ENCODE measurements at regions not wholly inside any gene's neighbourhood (a gene's known extent, or its start where the extent isn't known, plus 50 kb on each side); places are given as distances from the start of the nearest gene placed in this dataset.
"Not testable (repeated sequence)": the region's sequence is repeated elsewhere in the genome, so short reads cannot be mapped to it uniquely, and the experiment has no call there.

DNA sequence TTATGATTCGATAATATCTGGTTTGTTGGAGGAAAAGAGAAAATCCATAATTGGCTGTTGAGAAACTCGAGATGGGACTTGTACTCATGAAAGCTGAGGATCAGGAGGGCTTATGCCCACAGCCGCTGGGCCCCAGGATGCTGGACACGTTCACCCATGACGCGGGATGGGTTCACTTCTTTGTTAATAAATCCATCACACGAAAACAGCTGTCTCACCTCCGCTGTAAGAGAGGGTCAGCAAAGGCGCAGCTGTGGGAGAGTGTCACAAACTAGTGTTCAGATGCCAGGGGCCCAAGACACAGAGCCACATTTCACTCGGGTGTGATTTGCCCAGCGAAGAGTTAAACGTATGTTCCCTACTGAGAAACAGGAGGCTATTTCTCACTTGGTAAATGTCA is 315.1 kb downstream of the THBS2 start:
- Histone ChIP-seq H3K36me3 (replicated peaks) (no peaks in the 10 kb centered on the region), H3K4me3 (ENCODE audit: low read depth, low read length) (no peak overlapping the region), H3K27ac (no peak overlapping the region), H3K27me3 (replicated peaks) (peaks cover 5% of the 10 kb centered on the region)
- DNase-seq = no peak
- in situ Hi-C loops (cut with HindIII; ENCODE audit: low pct_ligation_motif_present, low sequenced_read_pairs) = no loop called here
- TF ChIP-seq, protein P1, sequence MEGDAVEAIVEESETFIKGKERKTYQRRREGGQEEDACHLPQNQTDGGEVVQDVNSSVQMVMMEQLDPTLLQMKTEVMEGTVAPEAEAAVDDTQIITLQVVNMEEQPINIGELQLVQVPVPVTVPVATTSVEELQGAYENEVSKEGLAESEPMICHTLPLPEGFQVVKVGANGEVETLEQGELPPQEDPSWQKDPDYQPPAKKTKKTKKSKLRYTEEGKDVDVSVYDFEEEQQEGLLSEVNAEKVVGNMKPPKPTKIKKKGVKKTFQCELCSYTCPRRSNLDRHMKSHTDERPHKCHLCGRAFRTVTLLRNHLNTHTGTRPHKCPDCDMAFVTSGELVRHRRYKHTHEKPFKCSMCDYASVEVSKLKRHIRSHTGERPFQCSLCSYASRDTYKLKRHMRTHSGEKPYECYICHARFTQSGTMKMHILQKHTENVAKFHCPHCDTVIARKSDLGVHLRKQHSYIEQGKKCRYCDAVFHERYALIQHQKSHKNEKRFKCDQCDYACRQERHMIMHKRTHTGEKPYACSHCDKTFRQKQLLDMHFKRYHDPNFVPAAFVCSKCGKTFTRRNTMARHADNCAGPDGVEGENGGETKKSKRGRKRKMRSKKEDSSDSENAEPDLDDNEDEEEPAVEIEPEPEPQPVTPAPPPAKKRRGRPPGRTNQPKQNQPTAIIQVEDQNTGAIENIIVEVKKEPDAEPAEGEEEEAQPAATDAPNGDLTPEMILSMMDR (IDR thresholded peaks at IDR 0.05; ENCODE audit: low read depth, low read length, missing control alignments) = no peak

DNA sequence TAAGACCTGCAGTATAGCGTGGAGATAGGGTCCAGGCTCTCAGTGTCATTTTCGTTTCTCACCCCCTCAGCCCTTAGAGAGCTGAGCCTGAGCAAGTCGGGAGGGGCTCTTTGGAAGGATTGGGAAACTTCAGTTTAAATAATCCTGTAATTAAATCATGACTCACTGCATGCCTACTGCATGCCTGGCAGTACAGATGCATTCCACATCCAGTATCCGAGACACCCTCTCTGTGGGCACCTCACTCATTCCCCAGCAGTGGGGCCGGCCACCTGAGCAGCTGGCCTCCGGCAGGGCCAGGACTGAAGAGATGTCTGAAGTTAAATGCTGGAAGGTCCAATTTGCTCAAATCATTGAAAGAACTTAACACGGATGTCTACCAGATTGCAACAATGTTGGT is 316.6 kb downstream of the THBS2 start:
- no peaks in the 10 kb centered on the region for H3K27me3 ChIP-seq (replicated peaks)
- no peak for DNase-seq

DNA sequence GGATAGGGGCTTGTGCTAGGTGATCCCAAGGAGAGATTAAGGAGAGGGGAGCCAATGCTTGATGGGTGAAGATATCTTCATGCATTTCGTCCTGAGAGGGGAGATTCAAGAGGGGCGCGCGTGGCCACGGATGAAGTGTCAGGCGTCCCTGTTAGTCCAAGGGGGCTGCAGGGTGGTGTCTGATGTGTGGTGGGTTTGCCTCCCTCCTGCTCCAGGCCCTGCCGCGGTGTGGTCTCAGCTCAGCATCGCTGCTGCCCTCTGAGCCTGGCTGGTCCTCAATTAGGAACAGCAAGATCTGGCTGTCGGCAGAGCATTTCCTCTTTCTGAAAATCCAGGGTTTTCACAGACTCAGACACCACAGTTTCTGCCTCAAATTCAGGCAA is 318.0 kb downstream of the THBS2 start:
- Histone ChIP-seq H3K27me3 (replicated peaks) (no peaks in the 10 kb centered on the region), H3K36me3 (replicated peaks) (no peaks in the 10 kb centered on the region), H3K27ac (no peak overlapping the region), H3K4me3 (ENCODE audit: low read depth, low read length) (no peak overlapping the region)
- no peak for DNase-seq
- in situ Hi-C loops (cut with HindIII; ENCODE audit: low pct_ligation_motif_present, low sequenced_read_pairs) = no loop called here
- TF ChIP-seq, protein P1 (IDR thresholded peaks at IDR 0.05; ENCODE audit: low read depth, low read length, missing control alignments) = no peak

More for the DNA sequence above, 316.6 kb downstream of the THBS2 start:
- Histone ChIP-seq H3K27ac (no peak overlapping the region), H3K36me3 (replicated peaks) (no peaks in the 10 kb centered on the region), H3K4me3 (ENCODE audit: low read depth, low read length) (no peak overlapping the region)
- TF ChIP-seq, protein P1 (IDR thresholded peaks at IDR 0.05; ENCODE audit: low read depth, low read length, missing control alignments) = no peak
- in situ Hi-C loops (cut with HindIII; ENCODE audit: low pct_ligation_motif_present, low sequenced_read_pairs) = no loop called here

DNA sequence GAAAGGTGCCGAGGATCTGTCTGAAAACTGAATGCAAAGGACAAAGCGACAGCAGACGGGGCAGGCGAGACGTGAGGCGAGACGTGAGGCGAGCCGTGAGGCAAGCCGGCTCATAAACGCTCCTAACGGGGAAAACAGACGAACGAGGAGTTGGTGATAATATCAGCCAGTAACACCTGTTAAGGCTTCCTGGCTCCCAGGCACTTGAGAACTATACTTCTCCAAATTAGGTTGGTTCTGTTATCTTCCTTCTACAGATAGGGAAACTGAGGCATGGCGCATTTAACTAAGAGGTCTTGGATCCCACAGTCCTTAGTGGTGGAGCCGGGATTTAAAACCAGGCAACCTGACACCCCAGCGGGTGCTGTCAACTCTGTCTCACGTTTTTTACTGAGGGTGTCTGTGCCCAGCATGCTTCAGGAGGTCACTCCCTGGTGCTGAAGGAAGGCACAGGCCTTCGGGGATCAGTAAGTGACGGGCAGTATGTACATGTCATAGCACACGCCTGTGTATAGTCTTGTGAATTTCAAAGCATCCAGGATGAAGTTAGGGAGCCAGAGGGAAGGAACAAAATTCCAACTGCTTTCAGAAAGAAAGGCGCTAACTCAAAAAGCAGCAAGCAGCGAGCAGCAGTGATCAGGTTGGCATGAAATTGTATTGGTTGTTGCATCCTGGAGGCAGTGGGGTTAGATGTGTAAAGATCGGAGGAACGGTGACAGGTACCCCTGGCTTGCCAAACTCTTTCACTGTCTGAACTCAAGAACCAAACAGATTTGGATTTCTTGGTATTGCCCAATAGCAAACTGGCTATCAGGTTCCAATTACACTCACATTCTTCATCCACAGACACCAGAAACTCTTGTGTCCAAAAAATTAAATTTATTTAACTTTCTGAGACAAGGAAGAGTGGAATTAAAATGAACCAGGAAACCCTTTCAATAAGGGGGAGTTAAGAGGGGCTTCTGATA is 318.7 kb downstream of the THBS2 start:
- in situ Hi-C loops (cut with HindIII; ENCODE audit: low pct_ligation_motif_present, low sequenced_read_pairs) = no loop called here
- H3K36me3 ChIP-seq (replicated peaks) = no peaks in the 10 kb centered on the region
- no peak overlapping the region for H3K27ac ChIP-seq
- TF ChIP-seq, protein P1 (IDR thresholded peaks at IDR 0.05; ENCODE audit: low read depth, low read length, missing control alignments) = no peak
- no peak overlapping the region for H3K4me3 ChIP-seq (ENCODE audit: low read depth, low read length)
- no peak for DNase-seq
- H3K27me3 ChIP-seq (replicated peaks) = no peaks in the 10 kb centered on the region

DNA sequence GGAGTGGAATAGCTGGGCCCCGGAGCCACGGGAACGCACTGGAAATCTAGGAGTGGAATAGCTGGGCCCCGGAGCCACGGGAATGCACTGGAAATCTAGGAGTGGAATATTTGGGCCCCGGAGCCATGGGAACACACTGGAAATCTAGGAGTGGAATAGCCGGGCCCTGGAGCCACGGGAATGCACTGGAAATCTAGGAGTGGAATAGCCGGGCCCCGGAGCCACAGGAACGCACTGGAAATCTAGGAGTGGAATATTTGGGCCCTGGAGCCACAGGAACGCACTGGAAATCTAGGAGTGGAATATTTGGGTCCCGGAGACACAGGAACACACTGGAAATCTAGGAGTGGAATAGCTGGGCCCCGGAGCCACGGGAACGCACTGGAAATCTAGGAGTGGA is 321.5 kb downstream of the THBS2 start:
- H3K27ac ChIP-seq = not testable (repeated sequence)

DNA sequence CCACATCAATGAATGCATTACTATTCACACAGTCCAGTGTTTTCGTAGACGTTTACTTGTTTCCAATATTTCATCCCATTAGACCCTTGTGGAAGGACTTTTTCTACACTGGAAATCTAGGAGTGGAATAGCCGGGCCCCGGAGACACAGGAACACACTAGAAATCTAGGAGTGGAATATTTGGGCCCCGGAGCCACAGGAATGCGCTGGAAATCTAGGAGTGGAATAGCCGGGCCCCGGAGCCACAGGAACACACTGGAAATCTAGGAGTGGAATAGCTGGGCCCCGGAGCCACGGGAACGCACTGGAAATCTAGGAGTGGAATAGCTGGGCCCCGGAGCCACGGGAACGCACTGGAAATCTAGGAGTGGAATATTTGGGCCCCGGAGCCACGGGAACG is 322.6 kb downstream of the THBS2 start:
- in situ Hi-C loops (cut with HindIII; ENCODE audit: low pct_ligation_motif_present, low sequenced_read_pairs); H3K4me3 ChIP-seq (ENCODE audit: low read depth, low read length); H3K27ac ChIP-seq; H3K36me3 ChIP-seq (replicated peaks); H3K27me3 ChIP-seq (replicated peaks); DNase-seq: not testable (repeated sequence)

More for the DNA sequence above, 321.5 kb downstream of the THBS2 start:
- H3K36me3 ChIP-seq (replicated peaks); DNase-seq; H3K4me3 ChIP-seq (ENCODE audit: low read depth, low read length); H3K27me3 ChIP-seq (replicated peaks); in situ Hi-C loops (cut with HindIII; ENCODE audit: low pct_ligation_motif_present, low sequenced_read_pairs): not testable (repeated sequence)

All from brain microvascular endothelial cell (primary cell).